ENCODE measurements at regions not wholly inside any gene's neighbourhood (a gene's known extent, or its start where the extent isn't known, plus 50 kb on each side); places are given as distances from the start of the nearest gene placed in this dataset.

DNA sequence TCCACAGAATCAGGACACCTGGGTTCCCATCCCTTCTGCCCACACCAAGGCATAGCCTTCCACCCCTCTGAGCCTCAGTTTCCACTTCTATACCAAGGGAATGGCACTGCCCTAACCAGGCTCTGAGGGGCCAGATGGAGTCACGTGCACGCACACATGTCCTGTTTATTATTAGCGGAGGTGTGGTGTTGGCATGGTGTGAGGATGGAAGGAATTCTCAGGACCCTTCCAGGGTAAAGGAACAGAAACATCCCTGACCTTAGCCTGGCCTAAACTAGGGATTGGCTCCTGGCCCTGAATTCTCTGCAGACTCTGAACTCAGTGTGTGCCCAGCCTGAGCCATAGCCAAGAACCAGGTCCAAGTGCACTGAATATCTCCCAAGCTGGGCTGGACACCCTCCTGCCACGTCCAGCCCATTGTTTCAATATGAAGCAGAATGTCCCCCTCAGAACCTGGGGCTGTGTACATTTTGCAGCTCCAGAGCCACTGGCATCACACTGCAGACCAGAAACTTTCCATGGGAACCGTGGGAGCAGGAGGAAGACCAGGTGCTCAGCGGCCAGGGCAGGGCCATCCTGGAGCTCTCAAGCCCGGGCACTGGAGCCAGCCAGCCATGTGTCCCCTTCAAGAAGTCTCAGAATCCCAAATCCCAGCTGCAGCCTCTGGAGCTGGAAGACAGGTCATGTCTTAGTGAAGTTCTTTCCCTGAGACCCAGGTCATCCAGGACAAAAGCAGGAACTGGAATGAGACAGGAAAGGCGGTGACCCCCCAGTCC lies 208.4 kb downstream of the ANKRD60 start:
- TF ChIP-seq TAF1 (IDR thresholded peaks at IDR 0.05; ENCODE audit: borderline replicate concordance, insufficient read depth, low read length) (no peak), SIN3A (IDR thresholded peaks at IDR 0.05; ENCODE audit: borderline replicate concordance, insufficient read depth, low read length) (no peak), FOXP2 (optimal IDR thresholded peaks at IDR 0.05; ENCODE audit: borderline replicate concordance, extremely low read depth, extremely low read length, insufficient read depth) (no peak), POLR2AphosphoS5 (IDR thresholded peaks at IDR 0.05; ENCODE audit: low read depth, low read length) (no peak)
- TF ChIP-seq, protein P1, sequence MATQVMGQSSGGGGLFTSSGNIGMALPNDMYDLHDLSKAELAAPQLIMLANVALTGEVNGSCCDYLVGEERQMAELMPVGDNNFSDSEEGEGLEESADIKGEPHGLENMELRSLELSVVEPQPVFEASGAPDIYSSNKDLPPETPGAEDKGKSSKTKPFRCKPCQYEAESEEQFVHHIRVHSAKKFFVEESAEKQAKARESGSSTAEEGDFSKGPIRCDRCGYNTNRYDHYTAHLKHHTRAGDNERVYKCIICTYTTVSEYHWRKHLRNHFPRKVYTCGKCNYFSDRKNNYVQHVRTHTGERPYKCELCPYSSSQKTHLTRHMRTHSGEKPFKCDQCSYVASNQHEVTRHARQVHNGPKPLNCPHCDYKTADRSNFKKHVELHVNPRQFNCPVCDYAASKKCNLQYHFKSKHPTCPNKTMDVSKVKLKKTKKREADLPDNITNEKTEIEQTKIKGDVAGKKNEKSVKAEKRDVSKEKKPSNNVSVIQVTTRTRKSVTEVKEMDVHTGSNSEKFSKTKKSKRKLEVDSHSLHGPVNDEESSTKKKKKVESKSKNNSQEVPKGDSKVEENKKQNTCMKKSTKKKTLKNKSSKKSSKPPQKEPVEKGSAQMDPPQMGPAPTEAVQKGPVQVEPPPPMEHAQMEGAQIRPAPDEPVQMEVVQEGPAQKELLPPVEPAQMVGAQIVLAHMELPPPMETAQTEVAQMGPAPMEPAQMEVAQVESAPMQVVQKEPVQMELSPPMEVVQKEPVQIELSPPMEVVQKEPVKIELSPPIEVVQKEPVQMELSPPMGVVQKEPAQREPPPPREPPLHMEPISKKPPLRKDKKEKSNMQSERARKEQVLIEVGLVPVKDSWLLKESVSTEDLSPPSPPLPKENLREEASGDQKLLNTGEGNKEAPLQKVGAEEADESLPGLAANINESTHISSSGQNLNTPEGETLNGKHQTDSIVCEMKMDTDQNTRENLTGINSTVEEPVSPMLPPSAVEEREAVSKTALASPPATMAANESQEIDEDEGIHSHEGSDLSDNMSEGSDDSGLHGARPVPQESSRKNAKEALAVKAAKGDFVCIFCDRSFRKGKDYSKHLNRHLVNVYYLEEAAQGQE (IDR thresholded peaks at IDR 0.05; ENCODE audit: insufficient read depth in 1 of 2, low read depth in 2 of 2, low read length in 2 of 2) = no peak

DNA sequence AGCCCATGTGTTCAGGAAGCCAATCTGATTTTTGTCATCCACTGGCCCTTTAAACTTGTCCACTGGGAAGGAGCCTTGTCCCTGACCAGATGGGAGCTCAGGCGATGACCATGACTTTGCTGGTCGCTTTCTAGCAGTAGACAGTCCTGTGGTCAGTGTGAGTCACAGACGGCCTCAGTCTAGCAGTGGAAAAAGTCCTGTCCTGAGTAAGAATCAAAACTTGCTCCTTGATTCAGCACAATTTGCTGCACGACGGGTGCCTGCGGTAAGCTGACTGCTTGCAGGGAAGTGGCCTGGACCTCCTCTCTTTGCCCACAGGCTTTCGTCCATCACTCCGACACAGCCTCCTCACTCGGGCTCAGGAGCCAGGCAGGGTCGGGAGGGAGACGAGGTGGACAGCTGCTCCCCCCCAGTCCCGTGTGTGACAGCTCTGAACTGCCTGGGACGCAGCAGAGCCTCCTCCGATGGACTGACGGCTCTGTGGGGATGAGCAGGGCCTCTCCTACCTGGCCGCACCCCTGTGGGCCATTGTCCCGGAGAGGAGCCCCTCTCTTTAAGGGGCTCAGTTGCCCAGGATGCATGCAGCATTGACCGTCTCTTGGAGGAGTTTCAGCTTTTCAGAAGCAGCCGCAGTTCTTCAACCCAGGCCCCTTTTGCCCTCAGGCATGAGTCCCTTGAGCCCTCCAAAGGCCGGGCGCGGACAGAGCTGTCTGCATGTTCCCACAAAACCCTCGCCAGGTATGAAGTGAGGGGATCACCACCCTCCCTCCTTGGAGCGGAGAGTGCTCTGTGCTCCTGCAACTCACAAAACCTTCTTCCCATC lies 209.2 kb downstream of the ANKRD60 start:
- TF ChIP-seq TAF1 (IDR thresholded peaks at IDR 0.05; ENCODE audit: borderline replicate concordance, insufficient read depth, low read length) = no peak
- TF ChIP-seq FOXP2 (optimal IDR thresholded peaks at IDR 0.05; ENCODE audit: borderline replicate concordance, extremely low read depth, extremely low read length, insufficient read depth) = no peak
- no peak for TF ChIP-seq POLR2AphosphoS5 (IDR thresholded peaks at IDR 0.05; ENCODE audit: low read depth, low read length)
- TF ChIP-seq SIN3A (IDR thresholded peaks at IDR 0.05; ENCODE audit: borderline replicate concordance, insufficient read depth, low read length) = no peak
- TF ChIP-seq, protein P1 (IDR thresholded peaks at IDR 0.05; ENCODE audit: insufficient read depth in 1 of 2, low read depth in 2 of 2, low read length in 2 of 2) = no peak

DNA sequence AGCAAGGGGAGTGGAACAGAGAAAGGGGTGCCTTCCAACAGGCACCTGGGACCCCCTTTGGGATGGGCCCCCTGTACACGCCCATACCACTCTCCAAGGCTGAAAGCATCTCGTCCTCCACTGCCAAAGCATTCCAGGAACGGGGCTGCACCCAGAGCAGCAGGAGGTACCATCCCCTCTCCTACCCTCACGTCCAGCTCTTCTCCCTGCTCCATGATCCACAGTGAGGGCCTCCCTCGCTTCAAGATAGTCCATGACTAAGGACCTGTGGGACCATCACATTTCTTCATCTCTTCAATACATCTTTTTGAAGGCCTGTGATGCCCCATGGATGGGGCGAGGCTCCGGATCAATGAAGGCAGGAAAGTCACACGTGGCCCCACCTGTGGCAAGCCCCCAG lies 209.9 kb downstream of the ANKRD60 start:
- TF ChIP-seq FOXP2 (optimal IDR thresholded peaks at IDR 0.05; ENCODE audit: borderline replicate concordance, extremely low read depth, extremely low read length, insufficient read depth) (no peak), POLR2AphosphoS5 (IDR thresholded peaks at IDR 0.05; ENCODE audit: low read depth, low read length) (no peak), SIN3A (IDR thresholded peaks at IDR 0.05; ENCODE audit: borderline replicate concordance, insufficient read depth, low read length) (no peak)

DNA sequence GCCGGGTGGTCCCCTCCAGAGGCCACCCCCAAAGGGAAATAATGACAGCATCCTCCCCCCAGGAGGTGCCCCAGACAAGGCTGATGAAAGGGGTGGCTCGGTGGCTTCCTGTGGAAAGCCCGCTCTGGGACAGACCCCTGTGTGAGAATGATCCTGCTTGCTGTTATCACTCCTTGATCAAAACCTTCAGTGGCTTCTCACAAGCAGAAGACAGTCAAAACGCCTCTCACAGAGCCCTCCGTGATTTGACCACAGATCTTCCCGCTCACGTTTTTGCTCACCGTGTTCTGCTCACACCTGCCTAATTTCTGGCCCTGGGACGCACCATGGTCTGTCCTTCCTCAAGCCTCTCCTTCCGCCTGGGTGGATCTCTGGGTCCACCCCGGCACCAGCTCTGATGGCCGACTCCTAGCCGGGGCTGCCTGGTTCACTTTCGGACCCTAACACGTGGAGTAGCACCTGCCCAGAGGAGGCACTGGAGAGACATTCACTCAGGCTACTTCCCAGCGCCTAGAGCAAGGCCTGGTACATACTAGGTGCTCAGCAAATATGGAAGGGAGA lies 210.4 kb downstream of the ANKRD60 start:
- no peak for TF ChIP-seq SIN3A (IDR thresholded peaks at IDR 0.05; ENCODE audit: borderline replicate concordance, insufficient read depth, low read length)
- no peak for TF ChIP-seq FOXP2 (optimal IDR thresholded peaks at IDR 0.05; ENCODE audit: borderline replicate concordance, extremely low read depth, extremely low read length, insufficient read depth)
- TF ChIP-seq, protein P1 (IDR thresholded peaks at IDR 0.05; ENCODE audit: insufficient read depth in 1 of 2, low read depth in 2 of 2, low read length in 2 of 2) = no peak
- no peak for TF ChIP-seq TAF1 (IDR thresholded peaks at IDR 0.05; ENCODE audit: borderline replicate concordance, insufficient read depth, low read length)
- TF ChIP-seq POLR2AphosphoS5 (IDR thresholded peaks at IDR 0.05; ENCODE audit: low read depth, low read length) = no peak

DNA sequence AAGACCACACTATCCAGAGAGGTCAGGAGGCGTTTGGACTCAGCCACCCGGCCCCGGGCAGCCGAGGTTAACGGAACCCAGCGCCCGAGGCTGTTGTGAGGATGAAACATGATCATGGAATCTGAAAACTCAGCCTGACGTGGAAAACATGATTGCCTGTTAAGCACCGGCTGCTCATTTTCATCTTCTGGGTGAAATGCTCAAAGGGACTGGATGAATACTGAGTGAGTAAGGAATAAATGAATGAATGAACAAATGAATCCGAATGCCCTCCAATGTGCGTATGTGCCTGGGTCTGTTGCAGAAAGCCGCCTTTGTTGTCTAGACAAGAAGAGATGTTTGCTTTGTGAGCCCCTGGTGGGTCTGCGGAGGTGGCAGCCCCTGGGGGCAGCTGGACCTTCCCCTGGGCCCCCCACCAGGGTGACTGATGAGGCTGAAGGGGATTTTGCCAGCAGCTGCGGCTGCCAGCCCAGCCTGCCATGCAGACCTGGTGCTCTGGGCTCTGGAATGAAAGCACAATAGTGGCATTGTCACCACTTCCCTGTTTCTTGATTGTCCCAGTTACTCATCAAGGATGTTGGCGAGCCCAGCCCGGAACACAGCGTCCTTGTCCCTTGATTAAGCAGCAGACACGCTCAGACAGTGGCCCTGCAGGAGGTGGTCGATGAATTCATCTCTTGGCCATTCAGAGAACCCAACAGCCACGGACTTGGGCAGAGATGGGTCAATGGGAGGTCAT lies 211.1 kb downstream of the ANKRD60 start:
- TF ChIP-seq POLR2AphosphoS5 (IDR thresholded peaks at IDR 0.05; ENCODE audit: low read depth, low read length) (no peak), FOXP2 (optimal IDR thresholded peaks at IDR 0.05; ENCODE audit: borderline replicate concordance, extremely low read depth, extremely low read length, insufficient read depth) (no peak), SIN3A (IDR thresholded peaks at IDR 0.05; ENCODE audit: borderline replicate concordance, insufficient read depth, low read length) (no peak), TAF1 (IDR thresholded peaks at IDR 0.05; ENCODE audit: borderline replicate concordance, insufficient read depth, low read length) (no peak)
- TF ChIP-seq, protein P1 (IDR thresholded peaks at IDR 0.05; ENCODE audit: insufficient read depth in 1 of 2, low read depth in 2 of 2, low read length in 2 of 2) = no peak
